ENCODE measurements at regions not wholly inside any gene's neighbourhood (a gene's known extent, or its start where the extent isn't known, plus 50 kb on each side); places are given as distances from the start of the nearest gene placed in this dataset.

- Mint-ChIP-seq H3K36me3 (peaks cover 67% of the 10 kb centered on the region), H3K9me3 (no peaks in the 10 kb centered on the region), H3K27ac (peak overlapping the region; percentile 96), H3K4me1 (peaks cover 82% of the 10 kb centered on the region), H3K4me3 (peak overlapping the region; percentile 57)
- ATAC-seq (no peak), DNase-seq (ENCODE audit: low spot score in 2 of 2) (no peak)
Observed at GRCh38 chr7:130972201-130972600, 238.2 kb upstream of the KLF14 start.

GRCh38 chr7:130973637-130974036, 239.6 kb upstream of the KLF14 start:
- Mint-ChIP-seq H3K36me3 (peaks cover 77% of the 10 kb centered on the region), H3K27ac (peak overlapping the region; percentile 89), H3K4me1 (peaks cover 71% of the 10 kb centered on the region), H3K4me3 (peak overlapping the region; percentile 41), H3K9me3 (no peaks in the 10 kb centered on the region)
- ATAC-seq (peak; percentile 68), DNase-seq (ENCODE audit: low spot score in 2 of 2) (peak in 1 of 2 donors; percentile 59)

DNA sequence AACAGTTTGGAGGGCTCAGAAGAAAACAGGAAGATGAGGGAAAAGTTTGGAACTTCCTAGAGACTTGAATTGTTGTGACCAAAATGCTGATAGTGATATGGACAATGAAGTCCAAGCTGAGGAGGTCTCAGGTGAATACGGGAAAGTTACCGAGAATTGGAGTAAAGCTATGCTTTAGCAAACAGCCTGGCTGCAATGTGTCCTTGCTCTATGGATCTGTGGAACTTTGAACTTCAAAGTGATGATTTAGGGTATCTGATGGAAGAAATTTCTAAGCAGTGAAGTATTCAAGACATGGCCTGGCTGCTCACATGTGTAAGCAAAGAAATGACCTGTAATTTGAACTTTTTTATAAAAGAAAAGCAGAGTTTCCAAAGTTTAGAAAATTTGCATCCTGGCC, 240.2 kb upstream of the KLF14 start:
- ATAC-seq (no peak), DNase-seq (ENCODE audit: low spot score in 2 of 2) (no peak)
- H3K4me3 Mint-ChIP-seq: peak overlapping the region; percentile 41
- H3K27ac Mint-ChIP-seq: peak overlapping the region; percentile 89
- peaks cover 77% of the 10 kb centered on the region for H3K36me3 Mint-ChIP-seq
- H3K9me3 Mint-ChIP-seq: no peaks in the 10 kb centered on the region
- peaks cover 71% of the 10 kb centered on the region for H3K4me1 Mint-ChIP-seq

DNA sequence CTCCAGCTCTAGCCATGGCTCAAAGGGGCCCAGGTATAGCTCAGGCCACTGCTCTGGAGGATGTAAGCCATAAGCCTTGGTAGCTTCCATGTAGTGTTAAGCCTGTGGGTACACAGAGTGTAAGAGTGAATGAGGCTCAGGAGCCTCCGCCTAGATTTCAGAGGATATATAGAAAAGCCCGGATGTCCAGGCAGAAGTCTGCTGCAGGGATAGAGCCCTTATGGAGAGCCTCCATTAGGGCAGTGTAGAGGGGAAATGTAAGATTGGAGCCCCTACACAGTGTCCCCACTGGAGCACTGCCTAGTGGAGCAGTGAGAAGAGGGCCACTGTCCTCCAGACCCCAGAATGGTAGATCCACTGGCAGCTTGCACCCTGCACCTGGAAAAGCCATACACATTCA, 240.8 kb upstream of the KLF14 start:
- DNase-seq (ENCODE audit: low spot score in 2 of 2) (peak in 1 of 2 donors; percentile 50), ATAC-seq (no peak)
- H3K4me1 Mint-ChIP-seq: peaks cover 77% of the 10 kb centered on the region
- peak overlapping the region; percentile 41 for H3K4me3 Mint-ChIP-seq
- no peaks in the 10 kb centered on the region for H3K9me3 Mint-ChIP-seq
- H3K27ac Mint-ChIP-seq: peak overlapping the region; percentile 89
- H3K36me3 Mint-ChIP-seq: peaks cover 77% of the 10 kb centered on the region

DNA sequence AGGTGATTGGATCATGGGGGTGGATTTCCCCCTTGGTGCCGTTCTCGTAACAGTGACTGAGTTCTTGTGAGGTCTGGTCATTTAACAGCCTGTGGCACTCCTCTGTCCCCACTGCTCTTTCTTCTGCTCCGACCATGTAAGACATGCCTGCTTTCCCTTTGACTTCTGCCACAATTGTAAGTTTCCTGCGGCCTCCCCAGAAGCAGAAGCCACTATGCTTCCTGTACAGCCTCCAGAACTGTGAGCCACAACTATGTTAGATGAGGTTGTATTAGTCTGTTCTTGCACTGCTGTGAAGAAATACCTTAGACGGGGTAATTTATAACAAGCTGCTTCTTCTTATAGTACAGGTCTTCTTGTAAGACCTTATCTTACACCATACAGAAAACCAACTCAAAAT, 241.7 kb upstream of the KLF14 start:
- Mint-ChIP-seq H3K4me1 (peaks cover 75% of the 10 kb centered on the region), H3K9me3 (no peaks in the 10 kb centered on the region), H3K36me3 (peaks cover 69% of the 10 kb centered on the region), H3K4me3 (peak overlapping the region; percentile 41), H3K27ac (peak overlapping the region; percentile 89)
- DNase-seq (ENCODE audit: low spot score in 2 of 2) (no peak), ATAC-seq (no peak)

- H3K4me1 Mint-ChIP-seq: peaks cover 43% of the 10 kb centered on the region
- DNase-seq (ENCODE audit: low spot score in 2 of 2) (no peak), ATAC-seq (peak; percentile 73)
- no peak overlapping the region for H3K27ac Mint-ChIP-seq
- peaks cover 10% of the 10 kb centered on the region for H3K36me3 Mint-ChIP-seq
- no peak overlapping the region for H3K4me3 Mint-ChIP-seq
- no peaks in the 10 kb centered on the region for H3K9me3 Mint-ChIP-seq
Observed at GRCh38 chr7:130982160-130982638, 248.2 kb upstream of the KLF14 start.

DNA sequence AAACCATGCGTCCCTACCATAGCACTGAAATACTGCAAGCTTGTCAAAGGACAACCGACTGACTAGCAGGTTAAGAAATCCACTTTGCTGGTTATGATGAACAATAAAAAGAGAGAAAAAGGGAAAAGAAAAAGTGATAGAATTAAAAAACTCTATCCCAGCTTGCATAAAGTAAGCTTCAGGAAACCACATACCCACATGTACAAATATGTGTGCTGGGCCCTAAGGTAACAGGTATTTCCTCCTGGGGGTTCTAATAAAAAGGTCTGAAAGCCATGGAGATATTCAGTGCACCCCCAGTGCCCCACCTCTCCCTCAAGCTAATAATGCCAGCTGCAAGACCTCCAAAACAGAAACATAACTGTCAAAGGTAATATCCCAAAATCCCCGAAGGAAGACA, 248.6 kb upstream of the KLF14 start:
- no peak overlapping the region for H3K4me3 Mint-ChIP-seq

DNA sequence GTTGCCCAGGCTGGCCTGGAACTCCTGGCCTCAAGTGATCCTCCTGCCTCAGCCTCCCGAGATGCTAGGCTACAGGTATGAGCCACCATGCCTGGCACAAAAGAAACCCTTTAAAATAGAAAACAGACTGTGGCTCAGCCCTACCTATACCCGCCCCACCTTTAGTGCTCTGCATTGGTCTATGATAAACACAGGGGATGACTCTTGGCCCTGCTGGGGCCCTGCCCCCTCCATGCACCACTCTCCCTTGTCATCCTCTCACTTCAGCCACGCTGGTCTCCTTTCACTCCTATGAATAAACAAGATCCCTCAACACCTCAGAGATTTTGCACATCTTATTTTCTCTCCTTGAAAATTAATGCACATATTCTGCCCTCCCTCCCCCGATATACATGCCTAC, 251.4 kb upstream of the KLF14 start:
- Mint-ChIP-seq H3K36me3 (no peaks in the 10 kb centered on the region), H3K27ac (no peak overlapping the region), H3K4me1 (peaks cover 52% of the 10 kb centered on the region), H3K4me3 (peak overlapping the region; percentile 52), H3K9me3 (no peaks in the 10 kb centered on the region)
- no peak for DNase-seq (ENCODE audit: low spot score in 2 of 2)
- peak; percentile 81 for ATAC-seq

More for the DNA sequence above, 248.6 kb upstream of the KLF14 start:
- ATAC-seq (no peak), DNase-seq (ENCODE audit: low spot score in 2 of 2) (no peak)
- Mint-ChIP-seq H3K9me3 (no peaks in the 10 kb centered on the region), H3K27ac (no peak overlapping the region), H3K4me1 (peaks cover 47% of the 10 kb centered on the region), H3K36me3 (peaks cover 6% of the 10 kb centered on the region)

DNA sequence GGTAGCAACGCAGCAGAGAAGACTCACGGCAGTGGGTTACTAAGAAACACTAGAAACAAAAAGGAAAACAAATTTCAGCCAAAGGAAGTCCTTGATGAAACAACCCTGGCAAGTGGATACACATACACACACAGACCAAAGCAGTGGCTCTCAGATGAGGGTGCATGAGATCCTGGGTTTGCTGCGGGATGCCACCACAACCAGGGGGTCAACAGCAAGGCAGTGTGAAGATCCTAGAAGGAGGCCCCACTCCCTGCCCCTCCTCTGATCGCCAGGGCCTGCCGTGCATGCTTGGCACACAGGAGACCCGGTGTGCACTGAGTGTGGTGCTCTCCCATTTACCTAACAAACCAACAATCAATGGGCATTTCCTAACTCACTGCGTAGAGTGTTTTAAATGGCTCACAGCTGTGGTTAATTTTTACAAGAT, 252.3 kb upstream of the KLF14 start:
- Mint-ChIP-seq H3K27ac (no peak overlapping the region), H3K9me3 (no peaks in the 10 kb centered on the region), H3K4me3 (peak overlapping the region; percentile 52), H3K4me1 (peaks cover 58% of the 10 kb centered on the region), H3K36me3 (no peaks in the 10 kb centered on the region)
- ATAC-seq: peak; percentile 38
- DNase-seq (ENCODE audit: low spot score in 2 of 2): no peak

DNA sequence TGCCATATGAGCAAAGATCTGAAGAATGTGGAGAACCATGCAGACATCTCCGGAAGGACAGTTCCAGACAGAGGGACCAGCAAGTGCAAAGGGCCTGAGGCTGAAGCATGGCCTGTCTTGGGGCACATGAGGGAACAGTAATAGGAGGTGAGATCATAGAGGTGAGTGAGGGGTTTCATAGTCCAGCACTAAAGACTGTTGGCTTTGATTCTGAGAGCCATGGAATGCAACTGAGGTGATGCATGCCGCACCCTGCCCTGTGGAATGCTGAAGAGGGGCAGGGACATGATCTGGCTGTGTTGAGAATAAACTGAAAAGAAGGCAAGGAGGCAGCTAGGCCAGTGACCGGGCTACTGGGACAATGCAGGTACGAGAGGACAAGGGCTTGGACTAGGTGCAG, 253.1 kb upstream of the KLF14 start:
- Mint-ChIP-seq H3K27ac (no peak overlapping the region), H3K9me3 (no peaks in the 10 kb centered on the region), H3K36me3 (no peaks in the 10 kb centered on the region), H3K4me1 (peaks cover 66% of the 10 kb centered on the region), H3K4me3 (peak overlapping the region; percentile 52)
- ATAC-seq (no peak), DNase-seq (ENCODE audit: low spot score in 2 of 2) (no peak)

DNA sequence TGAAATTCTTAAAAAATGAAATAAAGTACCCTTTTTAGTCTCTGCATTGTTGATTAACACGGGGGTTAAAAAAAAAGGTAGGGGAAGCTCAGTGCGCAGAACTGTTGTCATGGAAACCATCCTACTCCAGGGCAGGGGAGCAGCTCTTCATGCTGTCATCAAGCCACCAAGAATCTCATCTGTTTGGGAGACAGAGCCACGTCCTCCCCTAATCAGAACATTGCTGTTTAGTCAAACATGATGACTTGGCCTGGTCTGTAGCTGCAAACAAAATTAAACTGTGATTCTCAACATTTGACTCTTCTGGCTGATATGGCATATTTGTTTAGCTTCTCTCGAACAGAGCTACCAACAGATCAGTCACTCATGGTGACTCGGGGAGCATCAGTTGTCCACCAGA, 254.4 kb upstream of the KLF14 start:
- H3K4me1 Mint-ChIP-seq: peaks cover 67% of the 10 kb centered on the region

DNA sequence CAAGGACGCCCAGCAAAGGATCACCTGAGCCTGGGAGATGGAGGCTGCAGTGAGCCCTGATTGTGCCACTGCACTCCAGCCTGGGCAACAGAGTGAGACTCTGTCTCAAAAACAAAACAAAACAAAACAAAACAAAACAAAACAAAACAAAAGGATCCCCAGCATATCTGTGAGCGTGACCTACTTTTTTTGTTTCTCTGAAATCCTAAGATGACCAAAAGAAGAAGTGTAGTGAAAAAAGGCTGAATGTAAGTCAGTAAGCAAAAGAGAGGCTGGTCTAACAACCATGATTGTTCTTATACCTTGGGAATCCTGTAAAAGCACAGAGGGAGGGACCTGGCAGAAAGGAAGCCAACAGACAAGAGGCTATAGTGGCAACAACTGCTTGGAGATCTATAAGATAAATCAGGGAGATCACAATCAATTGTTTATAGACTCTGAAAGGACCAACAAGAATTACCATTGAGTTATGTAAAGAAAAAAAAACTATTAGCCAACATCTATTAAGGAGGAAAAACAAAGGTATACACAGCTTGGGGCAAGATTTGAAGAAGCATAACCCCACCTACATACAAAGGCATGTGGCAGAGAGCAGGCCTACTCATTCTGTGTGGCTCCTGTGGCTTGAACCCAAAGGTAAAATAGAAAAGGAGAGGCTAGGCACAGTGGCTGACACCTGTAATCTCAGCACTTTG, 255.2 kb upstream of the KLF14 start:
- Mint-ChIP-seq H3K9me3 (no peaks in the 10 kb centered on the region), H3K4me1 (peaks cover 72% of the 10 kb centered on the region), H3K36me3 (no peaks in the 10 kb centered on the region), H3K4me3 (peak overlapping the region; percentile 58), H3K27ac (no peak overlapping the region)
- ATAC-seq (no peak), DNase-seq (ENCODE audit: low spot score in 2 of 2) (no peak)

More for the DNA sequence above, 254.4 kb upstream of the KLF14 start:
- Mint-ChIP-seq H3K36me3 (no peaks in the 10 kb centered on the region), H3K27ac (no peak overlapping the region), H3K9me3 (no peaks in the 10 kb centered on the region), H3K4me3 (peak overlapping the region; percentile 58)
- DNase-seq (ENCODE audit: low spot score in 2 of 2) (no peak), ATAC-seq (peak; percentile 83)

- Mint-ChIP-seq H3K9me3 (no peaks in the 10 kb centered on the region), H3K4me1 (peaks cover 74% of the 10 kb centered on the region), H3K4me3 (peak overlapping the region; percentile 15), H3K27ac (peak overlapping the region; percentile 43), H3K36me3 (no peaks in the 10 kb centered on the region)
- DNase-seq (ENCODE audit: low spot score in 2 of 2): no peak
- peak; percentile 49 for ATAC-seq
Observed at GRCh38 chr7:130990178-130990832, 256.3 kb upstream of the KLF14 start.

DNA sequence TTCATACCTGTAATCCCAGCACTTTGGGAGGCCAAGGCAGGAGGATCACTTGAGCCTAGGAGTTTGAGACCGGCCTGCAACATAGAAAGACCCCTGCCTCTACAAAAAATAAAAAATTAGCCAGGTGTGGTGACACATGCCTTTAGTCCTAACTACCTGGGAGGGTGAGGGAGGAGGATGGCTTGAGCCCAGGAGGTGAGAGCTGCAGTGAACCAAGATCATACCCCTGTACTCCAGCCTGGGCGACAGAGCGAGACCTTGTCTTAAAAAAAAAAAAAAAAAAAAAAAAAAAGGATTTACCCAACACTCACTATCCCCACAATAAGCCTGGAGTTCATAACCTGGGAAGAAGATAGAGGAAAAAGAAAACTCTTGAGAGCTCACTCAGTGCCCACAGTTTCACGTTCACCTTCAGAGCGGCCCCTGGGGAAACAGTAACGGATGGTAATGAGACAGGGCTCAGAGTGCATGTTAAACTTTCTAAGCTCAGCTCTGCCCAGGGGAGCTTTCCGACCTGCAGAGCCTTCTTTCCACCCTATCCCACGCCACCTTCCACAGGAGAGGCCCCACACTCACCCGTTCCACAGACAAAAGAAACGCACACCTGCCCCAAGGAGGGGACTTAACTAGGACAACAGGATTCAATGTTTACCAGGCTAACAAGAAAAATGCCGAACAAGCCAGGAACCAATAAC, 259.8 kb upstream of the KLF14 start:
- Mint-ChIP-seq H3K36me3 (peaks cover 25% of the 10 kb centered on the region), H3K4me1 (peaks cover 76% of the 10 kb centered on the region), H3K4me3 (peak overlapping the region; percentile 50), H3K27ac (peak overlapping the region; percentile 91), H3K9me3 (no peaks in the 10 kb centered on the region)
- DNase-seq (ENCODE audit: low spot score in 2 of 2): peak in 1 of 2 donors; percentile 45
- ATAC-seq: no peak

DNA sequence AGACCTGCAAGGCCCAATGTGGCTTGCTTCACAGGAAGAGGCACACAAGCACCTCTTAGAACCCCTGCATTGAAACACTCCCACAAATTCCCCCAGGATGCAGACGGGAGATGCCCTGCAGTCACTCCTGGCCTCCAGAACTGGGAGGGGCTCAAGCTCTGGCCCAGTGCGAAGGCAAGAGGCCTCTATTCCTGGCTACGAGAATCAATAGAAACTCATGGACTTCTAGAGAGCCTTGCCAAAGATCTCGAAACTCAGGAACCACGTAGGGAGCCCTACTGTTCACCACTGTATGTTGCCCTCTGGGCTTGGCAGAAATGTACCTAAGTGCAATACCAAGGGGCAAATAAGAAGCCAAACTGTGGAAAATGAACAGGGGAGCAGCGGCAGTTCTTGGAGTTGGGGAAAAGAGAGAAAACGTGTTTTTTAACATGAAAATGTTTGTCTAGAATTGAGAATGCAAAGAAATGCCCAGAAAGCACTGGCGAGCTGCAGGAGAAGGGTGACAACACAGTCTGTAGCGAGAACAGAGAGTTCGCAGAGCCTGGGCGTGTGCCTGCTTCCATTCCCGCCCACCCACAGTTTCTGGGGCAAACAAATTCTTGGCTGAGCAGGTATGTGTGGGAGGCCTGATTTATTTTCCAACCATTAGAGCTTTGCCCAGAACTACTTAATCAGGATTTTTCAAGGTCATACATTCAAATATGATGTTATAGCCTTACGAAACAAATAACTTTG, 260.5 kb upstream of the KLF14 start:
- Mint-ChIP-seq H3K4me1 (peaks cover 76% of the 10 kb centered on the region), H3K36me3 (peaks cover 33% of the 10 kb centered on the region), H3K9me3 (no peaks in the 10 kb centered on the region), H3K4me3 (peak overlapping the region; percentile 50), H3K27ac (peak overlapping the region; percentile 91)
- DNase-seq (ENCODE audit: low spot score in 2 of 2): peak in 1 of 2 donors; percentile 46
- no peak for ATAC-seq
